Gastroesophageal sphincter (tissue), 4 donors: ENCODE measurements at regions not wholly inside any gene's neighbourhood (a gene's known extent, or its start where the extent isn't known, plus 50 kb on each side); places are given as distances from the start of the nearest gene placed in this dataset.

Experiments
- ATAC-seq: fragments of 150-250 bp; one replicate; pipeline ENCODE4 v1.9.1; 2016; ENCODE audit warnings: mild to moderate bottlenecking, moderate library complexity
- H3K27ac ChIP-seq, 4 donors: fragments of 200-600 bp; sonication (generic) in 3 of 4; 1 replicate in 3 of 4; 2 replicates in 1 of 4; pipeline ENCODE4 v1.5.1; 2016 to 2019
- H3K27me3 ChIP-seq: fragments of 200-600 bp; sonication (generic); one replicate; pipeline ENCODE4 v1.5.1; 2019
- H3K36me3 ChIP-seq, 2 donors: fragments of 200-600 bp; sonication (generic); one replicate each; pipeline ENCODE4 v1.5.1; 2019; ENCODE audit warnings: control low read depth in 1 of 2
- H3K4me1 ChIP-seq, 3 donors: fragments of 200-600 bp; sonication (generic); 1 replicate in 2 of 3; 2 replicates in 1 of 3; pipeline ENCODE4 v1.5.1; 2016 to 2019; ENCODE audit warnings: control low read depth in 2 of 3
- H3K4me3 ChIP-seq, 2 donors: fragments of 200-600 bp; sonication (generic); one replicate each; pipeline ENCODE4 v1.5.1; 2019; ENCODE audit warnings: mild to moderate bottlenecking in 1 of 2, moderate library complexity in 1 of 2
- H3K9me3 ChIP-seq, 3 donors: fragments of 200-600 bp; sonication (generic); one replicate each; pipeline ENCODE4 v1.5.1; 2017 to 2019; ENCODE audit warnings: control low read depth in 2 of 3
- EP300 ChIP-seq: sonication (generic); formaldehyde crosslinking; IDR thresholded peaks from one replicate; pipeline ENCODE4 v1.6.1; 2017; ENCODE audit warnings: antibody characterized with exemption, mild to moderate bottlenecking
- POLR2A ChIP-seq, 2 donors: fragments of 450-650 bp; IDR thresholded peaks; one replicate each; pipeline ENCODE4 v1.6.1; 2017; ENCODE audit warnings: antibody characterized with exemption in 2 of 2, mild to moderate bottlenecking in 2 of 2, moderate library complexity in 1 of 2
- POLR2AphosphoS5 ChIP-seq: sonication (generic); formaldehyde crosslinking; IDR thresholded peaks from one replicate; pipeline ENCODE4 v1.6.1; 2017; ENCODE audit warnings: antibody characterized with exemption
- WGBS, 2 donors: methylation state at CpG; one replicate each; pipeline ENCODE4 v1.1.5; 2018; ENCODE audit warnings: low coverage in 1 of 2; 5-methylcytosine and 5-hydroxymethylcytosine counted together
- TF ChIP-seq, protein P1 (sequence below), 4 experiments: fragments of 200-600 bp in 2 of 4; fragments of 450-650 bp in 2 of 4; sonication (generic) in 1 of 4; IDR thresholded peaks; one replicate each; pipeline ENCODE4 v1.5.1; 2017 to 2019; ENCODE audit warnings: antibody characterized with exemption in 4 of 4, mild to moderate bottlenecking in 2 of 4, moderate library complexity in 2 of 4

DNA sequence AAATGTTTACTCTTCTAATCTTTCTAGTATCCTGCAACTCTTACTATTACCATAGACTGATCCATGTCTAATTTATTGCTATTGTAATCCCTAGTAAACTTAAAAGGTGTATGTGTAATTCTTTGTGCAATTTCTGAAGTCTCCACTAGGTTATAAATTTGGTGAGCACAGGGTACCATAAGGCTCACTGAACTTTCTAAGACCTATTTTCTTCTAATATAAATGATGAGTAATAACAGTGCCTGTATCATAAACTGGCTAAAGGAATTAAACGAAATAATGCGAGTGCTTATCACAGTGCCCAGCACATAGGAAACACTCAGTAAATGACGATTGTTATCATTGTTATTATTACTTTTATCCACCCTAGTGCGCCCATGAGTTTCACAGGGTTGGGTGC lies 119.1 kb downstream of the KLF12 start:
- Histone ChIP-seq H3K4me1 (peaks cover 0 to 12% (median 0%) of the 10 kb centered on the region in 3 donors), H3K9me3 (no peaks in the 10 kb centered on the region), H3K27me3 (no peaks in the 10 kb centered on the region), H3K27ac (no peak overlapping the region), H3K36me3 (no peaks in the 10 kb centered on the region), H3K4me3 (no peak overlapping the region)
- WGBS, 2 donors: 93 to 97% methylated on average over 4 of the region's 4 CpGs
- TF ChIP-seq, protein P1, sequence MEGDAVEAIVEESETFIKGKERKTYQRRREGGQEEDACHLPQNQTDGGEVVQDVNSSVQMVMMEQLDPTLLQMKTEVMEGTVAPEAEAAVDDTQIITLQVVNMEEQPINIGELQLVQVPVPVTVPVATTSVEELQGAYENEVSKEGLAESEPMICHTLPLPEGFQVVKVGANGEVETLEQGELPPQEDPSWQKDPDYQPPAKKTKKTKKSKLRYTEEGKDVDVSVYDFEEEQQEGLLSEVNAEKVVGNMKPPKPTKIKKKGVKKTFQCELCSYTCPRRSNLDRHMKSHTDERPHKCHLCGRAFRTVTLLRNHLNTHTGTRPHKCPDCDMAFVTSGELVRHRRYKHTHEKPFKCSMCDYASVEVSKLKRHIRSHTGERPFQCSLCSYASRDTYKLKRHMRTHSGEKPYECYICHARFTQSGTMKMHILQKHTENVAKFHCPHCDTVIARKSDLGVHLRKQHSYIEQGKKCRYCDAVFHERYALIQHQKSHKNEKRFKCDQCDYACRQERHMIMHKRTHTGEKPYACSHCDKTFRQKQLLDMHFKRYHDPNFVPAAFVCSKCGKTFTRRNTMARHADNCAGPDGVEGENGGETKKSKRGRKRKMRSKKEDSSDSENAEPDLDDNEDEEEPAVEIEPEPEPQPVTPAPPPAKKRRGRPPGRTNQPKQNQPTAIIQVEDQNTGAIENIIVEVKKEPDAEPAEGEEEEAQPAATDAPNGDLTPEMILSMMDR (IDR thresholded peaks at IDR 0.05): no peak
- TF ChIP-seq POLR2AphosphoS5 (no peak), EP300 (no peak)
- no peak for ATAC-seq

GRCh38 chr13:74009100-74009668 lies 125.0 kb downstream of the KLF12 start:
- WGBS, 2 donors: 74 to 92% methylated on average over 3 to 4 of the region's 4 CpGs
- Histone ChIP-seq H3K27ac (no peak overlapping the region), H3K27me3 (no peaks in the 10 kb centered on the region), H3K4me1 (no peaks in the 10 kb centered on the region), H3K36me3 (no peaks in the 10 kb centered on the region), H3K9me3 (no peaks in the 10 kb centered on the region), H3K4me3 (no peak overlapping the region)
- ATAC-seq: no peak
- TF ChIP-seq POLR2A (IDR thresholded peaks at IDR 0.05): no peak
- TF ChIP-seq EP300: no peak
- TF ChIP-seq, protein P1 (IDR thresholded peaks at IDR 0.05): no peak
- no peak for TF ChIP-seq POLR2AphosphoS5

- H3K4me1 ChIP-seq: peaks cover 0 to 8% (median 0%) of the 10 kb centered on the region in 3 donors
- no peaks in the 10 kb centered on the region for H3K27me3 ChIP-seq
- no peak overlapping the region for H3K4me3 ChIP-seq
- WGBS, 2 donors: 64 to 90% methylated on average over 3 of the region's 3 CpGs
- H3K27ac ChIP-seq: no peak overlapping the region
- no peak for ATAC-seq
- H3K36me3 ChIP-seq: no peaks in the 10 kb centered on the region
- no peaks in the 10 kb centered on the region for H3K9me3 ChIP-seq
- TF ChIP-seq POLR2AphosphoS5: no peak
- TF ChIP-seq, protein P1 (IDR thresholded peaks at IDR 0.05): no peak
- no peak for TF ChIP-seq POLR2A (IDR thresholded peaks at IDR 0.05)
- TF ChIP-seq EP300: no peak
These were observed 127.5 kb downstream of the KLF12 start for GRCh38 chr13:74006666-74007065.

DNA sequence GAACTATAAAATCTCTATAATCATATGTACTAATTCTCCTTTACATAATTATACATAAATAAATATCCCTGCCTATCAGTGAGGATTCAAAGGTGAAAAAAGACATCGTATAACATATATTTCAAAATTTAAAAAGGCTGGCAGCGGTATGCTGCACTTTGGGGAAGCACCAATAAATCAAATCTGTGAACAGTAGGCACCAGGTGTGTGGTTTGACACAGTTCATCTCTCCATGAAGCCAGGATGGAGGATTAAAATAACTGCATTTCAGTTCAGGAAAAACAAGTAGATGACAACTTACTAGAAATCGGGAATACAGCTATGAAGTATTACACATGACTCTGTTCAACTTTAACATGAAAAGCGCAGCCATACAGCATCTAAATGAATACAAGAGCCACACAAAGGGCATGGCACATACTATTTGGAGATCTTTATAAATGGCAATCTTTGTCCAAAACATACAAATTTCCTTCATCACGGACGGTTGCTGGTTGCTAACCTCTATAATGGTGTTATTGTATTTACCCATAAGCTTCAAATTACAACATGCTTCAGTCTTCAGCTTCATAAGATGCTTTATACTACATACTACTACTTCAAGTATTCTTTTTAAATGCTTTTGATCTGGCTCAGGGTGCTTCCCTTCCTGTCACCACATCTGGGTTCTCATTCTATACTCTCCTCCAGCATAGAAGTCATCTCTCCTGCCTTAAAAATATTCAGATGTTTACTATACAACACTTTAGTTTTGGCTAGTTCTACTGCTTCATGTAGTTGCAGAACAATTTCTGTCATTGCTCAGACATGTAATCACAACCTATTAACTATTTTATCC lies 128.7 kb downstream of the KLF12 start:
- Histone ChIP-seq H3K36me3 (no peaks in the 10 kb centered on the region), H3K9me3 (no peaks in the 10 kb centered on the region), H3K27me3 (no peaks in the 10 kb centered on the region), H3K4me3 (no peak overlapping the region), H3K27ac (no peak overlapping the region), H3K4me1 (peaks cover 0 to 8% (median 0%) of the 10 kb centered on the region in 3 donors)
- no peak for ATAC-seq
- 80 to 89% methylated on average over 6 of the region's 6 CpGs for WGBS, 2 donors
- no peak for TF ChIP-seq POLR2AphosphoS5
- TF ChIP-seq POLR2A (IDR thresholded peaks at IDR 0.05): no peak
- TF ChIP-seq EP300: no peak
- TF ChIP-seq, protein P1 (IDR thresholded peaks at IDR 0.05): no peak

- no peaks in the 10 kb centered on the region for H3K9me3 ChIP-seq
- H3K27me3 ChIP-seq: no peaks in the 10 kb centered on the region
- no peak for ATAC-seq
- H3K4me3 ChIP-seq: no peak overlapping the region
- TF ChIP-seq POLR2A (IDR thresholded peaks at IDR 0.05) (no peak), POLR2AphosphoS5 (no peak), EP300 (no peak)
- TF ChIP-seq, protein P1 (IDR thresholded peaks at IDR 0.05): no peak
- no peak overlapping the region for H3K27ac ChIP-seq
- 88 to 97% methylated on average over 2 of the region's 2 CpGs for WGBS, 2 donors
- H3K36me3 ChIP-seq: no peaks in the 10 kb centered on the region
- H3K4me1 ChIP-seq: peaks cover 0 to 8% (median 0%) of the 10 kb centered on the region in 3 donors
These were observed 130.1 kb downstream of the KLF12 start for GRCh38 chr13:74004109-74004508.
